ENCODE measurements at regions not wholly inside any gene's neighbourhood (a gene's known extent, or its start where the extent isn't known, plus 50 kb on each side); places are given as distances from the start of the nearest gene placed in this dataset.

- Histone ChIP-seq H3K79me2 (ENCODE audit: low read depth) (no peaks in the 10 kb centered on the region), H3K9me3 (ENCODE audit: low read depth) (no peaks in the 10 kb centered on the region), H3K36me3 (no peaks in the 10 kb centered on the region), H4K20me1 (ENCODE audit: low read depth) (no peaks in the 10 kb centered on the region), H3K4me3 (no peak overlapping the region), H2AFZ (replicated peaks) (no peak overlapping the region), H3K4me2 (no peak overlapping the region), H3F3A (ENCODE audit: low read depth) (no peaks in the 10 kb centered on the region), H3K9ac (no peak overlapping the region), H3K27ac (no peak overlapping the region), H3K27me3 (no peaks in the 10 kb centered on the region), H3K4me1 (peaks cover 6% of the 10 kb centered on the region)
- Mint-ChIP-seq H3K4me1 (peaks cover 2% of the 10 kb centered on the region), H3K4me3 (no peak overlapping the region), H3K9me3 (no peaks in the 10 kb centered on the region), H3K36me3 (no peaks in the 10 kb centered on the region), H3K27me3 (ENCODE audit: insufficient read depth, low read depth) (peaks cover 2% of the 10 kb centered on the region), H3K27ac (no peak overlapping the region)
- no peak for DNase-seq (ENCODE audit: low spot score)
- TF ChIP-seq EZH2 (IDR thresholded peaks at IDR 0.05) = no peak
- TF ChIP-seq, protein P1, sequence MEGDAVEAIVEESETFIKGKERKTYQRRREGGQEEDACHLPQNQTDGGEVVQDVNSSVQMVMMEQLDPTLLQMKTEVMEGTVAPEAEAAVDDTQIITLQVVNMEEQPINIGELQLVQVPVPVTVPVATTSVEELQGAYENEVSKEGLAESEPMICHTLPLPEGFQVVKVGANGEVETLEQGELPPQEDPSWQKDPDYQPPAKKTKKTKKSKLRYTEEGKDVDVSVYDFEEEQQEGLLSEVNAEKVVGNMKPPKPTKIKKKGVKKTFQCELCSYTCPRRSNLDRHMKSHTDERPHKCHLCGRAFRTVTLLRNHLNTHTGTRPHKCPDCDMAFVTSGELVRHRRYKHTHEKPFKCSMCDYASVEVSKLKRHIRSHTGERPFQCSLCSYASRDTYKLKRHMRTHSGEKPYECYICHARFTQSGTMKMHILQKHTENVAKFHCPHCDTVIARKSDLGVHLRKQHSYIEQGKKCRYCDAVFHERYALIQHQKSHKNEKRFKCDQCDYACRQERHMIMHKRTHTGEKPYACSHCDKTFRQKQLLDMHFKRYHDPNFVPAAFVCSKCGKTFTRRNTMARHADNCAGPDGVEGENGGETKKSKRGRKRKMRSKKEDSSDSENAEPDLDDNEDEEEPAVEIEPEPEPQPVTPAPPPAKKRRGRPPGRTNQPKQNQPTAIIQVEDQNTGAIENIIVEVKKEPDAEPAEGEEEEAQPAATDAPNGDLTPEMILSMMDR (IDR thresholded peaks at IDR 0.05) = no peak
- TF ChIP-seq EZH2phosphoT487 (IDR thresholded peaks at IDR 0.05) = no peak
These were observed 660.8 kb upstream of the SGO1 start for GRCh38 chr3:20846832-20847231.

GRCh38 chr3:20846066-20846465, 660.1 kb upstream of the SGO1 start:
- H3K36me3 ChIP-seq = no peaks in the 10 kb centered on the region
- TF ChIP-seq EZH2 (IDR thresholded peaks at IDR 0.05) = no peak
- peaks cover 2% of the 10 kb centered on the region for H3K4me1 Mint-ChIP-seq
- no peaks in the 10 kb centered on the region for H3K9me3 ChIP-seq (ENCODE audit: low read depth)
- H3K9me3 Mint-ChIP-seq = no peaks in the 10 kb centered on the region
- no peak overlapping the region for H2AFZ ChIP-seq (replicated peaks)
- no peak overlapping the region for H3K4me3 Mint-ChIP-seq
- no peak overlapping the region for H3K9ac ChIP-seq
- H3K4me3 ChIP-seq = no peak overlapping the region
- H3K4me1 ChIP-seq = peaks cover 7% of the 10 kb centered on the region
- DNase-seq (ENCODE audit: low spot score) = no peak
- no peaks in the 10 kb centered on the region for H3K79me2 ChIP-seq (ENCODE audit: low read depth)
- H3K4me2 ChIP-seq = no peak overlapping the region
- H3K27me3 ChIP-seq = no peaks in the 10 kb centered on the region
- no peaks in the 10 kb centered on the region for H3K36me3 Mint-ChIP-seq
- no peak overlapping the region for H3K27ac ChIP-seq
- H4K20me1 ChIP-seq (ENCODE audit: low read depth) = no peaks in the 10 kb centered on the region
- H3K27ac Mint-ChIP-seq = no peak overlapping the region
- no peaks in the 10 kb centered on the region for H3F3A ChIP-seq (ENCODE audit: low read depth)
- peaks cover 2% of the 10 kb centered on the region for H3K27me3 Mint-ChIP-seq (ENCODE audit: insufficient read depth, low read depth)

DNA sequence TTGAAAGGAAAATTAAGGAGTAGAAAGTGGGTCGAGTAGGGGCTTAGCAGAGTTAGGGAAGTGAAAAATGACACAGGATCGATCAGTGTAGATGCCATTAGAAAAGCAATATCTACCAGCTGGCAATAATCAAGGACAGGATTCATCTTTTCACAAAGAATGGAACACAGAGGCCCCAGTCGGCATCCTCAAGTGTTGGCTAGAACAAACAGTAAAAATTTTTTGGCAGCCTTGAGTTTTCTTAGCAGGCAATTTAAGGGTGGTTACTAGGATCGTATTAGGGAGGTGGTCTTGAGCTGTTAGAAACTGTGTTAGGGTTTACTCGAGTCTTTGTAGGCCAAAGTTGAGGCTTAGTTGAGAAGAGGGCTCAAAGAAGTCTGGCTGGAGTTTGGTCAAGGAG, 658.8 kb upstream of the SGO1 start:
- no peak overlapping the region for H3K27ac Mint-ChIP-seq
- Histone ChIP-seq H3K27ac (no peak overlapping the region), H3K36me3 (no peaks in the 10 kb centered on the region), H2AFZ (replicated peaks) (peak overlapping the region; percentile 36), H3K27me3 (no peaks in the 10 kb centered on the region), H4K20me1 (ENCODE audit: low read depth) (no peaks in the 10 kb centered on the region), H3K4me3 (no peak overlapping the region), H3K9me3 (ENCODE audit: low read depth) (no peaks in the 10 kb centered on the region), H3F3A (ENCODE audit: low read depth) (no peaks in the 10 kb centered on the region), H3K9ac (no peak overlapping the region), H3K79me2 (ENCODE audit: low read depth) (no peaks in the 10 kb centered on the region), H3K4me1 (peaks cover 7% of the 10 kb centered on the region), H3K4me2 (no peak overlapping the region)
- no peak for DNase-seq (ENCODE audit: low spot score)
- peaks cover under 1% of the 10 kb centered on the region for H3K4me1 Mint-ChIP-seq
- H3K9me3 Mint-ChIP-seq = no peaks in the 10 kb centered on the region
- no peak overlapping the region for H3K4me3 Mint-ChIP-seq
- TF ChIP-seq EZH2 (IDR thresholded peaks at IDR 0.05) = no peak
- peaks cover 1% of the 10 kb centered on the region for H3K27me3 Mint-ChIP-seq (ENCODE audit: insufficient read depth, low read depth)
- no peaks in the 10 kb centered on the region for H3K36me3 Mint-ChIP-seq

DNA sequence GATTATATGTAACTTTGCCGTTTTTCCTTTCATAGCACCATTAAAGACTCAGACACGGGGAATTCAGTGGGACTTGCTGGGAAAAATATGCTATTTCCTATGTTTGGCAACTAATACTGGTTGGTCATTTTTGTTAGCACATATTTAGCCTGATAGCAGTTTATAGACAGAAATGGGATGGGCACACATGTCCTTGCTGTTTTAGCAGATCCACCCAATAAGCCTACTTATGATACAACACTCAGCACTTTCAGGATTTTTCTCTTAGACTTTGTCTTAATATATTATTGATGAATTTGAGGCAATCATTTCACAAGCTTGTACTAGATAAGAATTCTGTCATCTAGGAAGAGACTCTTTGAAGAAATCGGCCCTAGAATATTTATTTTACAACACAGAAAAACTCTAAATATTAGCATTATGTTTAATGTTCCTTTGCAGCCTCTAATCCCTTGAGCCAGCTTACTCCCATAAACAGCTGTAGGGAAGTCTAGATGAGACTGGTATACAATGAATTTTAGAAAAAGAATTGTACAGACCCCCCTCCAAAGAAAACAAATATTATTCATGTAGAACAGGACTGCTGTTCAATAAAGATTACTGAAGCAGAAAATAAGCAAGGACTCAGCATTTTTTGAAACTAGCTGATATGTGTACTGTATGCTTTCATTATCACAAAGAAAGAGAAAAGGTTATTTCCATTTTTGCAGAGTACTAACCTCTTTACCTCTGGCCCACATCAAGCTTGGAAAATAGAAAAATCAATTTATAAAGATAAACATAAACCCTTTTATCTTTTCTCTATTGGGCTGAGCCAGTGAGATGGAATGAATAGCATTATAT, 656.8 kb upstream of the SGO1 start:
- Histone ChIP-seq H3K4me1 (peaks cover 7% of the 10 kb centered on the region), H3K4me2 (peak overlapping the region; percentile 42), H3K9me3 (ENCODE audit: low read depth) (no peaks in the 10 kb centered on the region), H3F3A (ENCODE audit: low read depth) (no peaks in the 10 kb centered on the region), H3K9ac (no peak overlapping the region), H3K79me2 (ENCODE audit: low read depth) (no peaks in the 10 kb centered on the region), H3K27me3 (no peaks in the 10 kb centered on the region), H2AFZ (replicated peaks) (peak overlapping the region; percentile 79), H3K4me3 (no peak overlapping the region), H3K27ac (no peak overlapping the region), H4K20me1 (ENCODE audit: low read depth) (no peaks in the 10 kb centered on the region), H3K36me3 (no peaks in the 10 kb centered on the region)
- no peaks in the 10 kb centered on the region for H3K9me3 Mint-ChIP-seq
- H3K27ac Mint-ChIP-seq = no peak overlapping the region
- no peak overlapping the region for H3K4me3 Mint-ChIP-seq
- no peaks in the 10 kb centered on the region for H3K27me3 Mint-ChIP-seq (ENCODE audit: insufficient read depth, low read depth)
- H3K36me3 Mint-ChIP-seq = no peaks in the 10 kb centered on the region
- TF ChIP-seq EZH2phosphoT487 (IDR thresholded peaks at IDR 0.05) = no peak
- TF ChIP-seq, protein P1 (IDR thresholded peaks at IDR 0.05) = no peak
- TF ChIP-seq EZH2 (IDR thresholded peaks at IDR 0.05) = no peak
- no peak for DNase-seq (ENCODE audit: low spot score)
- no peaks in the 10 kb centered on the region for H3K4me1 Mint-ChIP-seq
